Stimulated activated CD4-positive, alpha-beta T cell treated with anti-CD3 and anti-CD28 coated beads, Interleukin-1b, Interleukin-23, amount 100 ng/mL, for 4 hours (primary cell): ENCODE measurements at regions not wholly inside any gene's neighbourhood (a gene's known extent, or its start where the extent isn't known, plus 50 kb on each side); places are given as distances from the start of the nearest gene placed in this dataset.

ENCODE experiments used
- DNase-seq, 2 donors: peaks; one replicate each; pipeline ENCODE4 v3.0.0-alpha.2; 2020; ENCODE audit warnings: low read depth in 2 of 2

GRCh38 chr18:51582551-51582950 is 385.1 kb upstream of the MEX3C start:
- DNase-seq, result no peak

- DNase-seq, result no peak
Observed at GRCh38 chr18:51588616-51589015, 391.1 kb upstream of the MEX3C start.

GRCh38 chr18:51593931-51594330 is 396.4 kb upstream of the MEX3C start:
- no peak for DNase-seq

DNA sequence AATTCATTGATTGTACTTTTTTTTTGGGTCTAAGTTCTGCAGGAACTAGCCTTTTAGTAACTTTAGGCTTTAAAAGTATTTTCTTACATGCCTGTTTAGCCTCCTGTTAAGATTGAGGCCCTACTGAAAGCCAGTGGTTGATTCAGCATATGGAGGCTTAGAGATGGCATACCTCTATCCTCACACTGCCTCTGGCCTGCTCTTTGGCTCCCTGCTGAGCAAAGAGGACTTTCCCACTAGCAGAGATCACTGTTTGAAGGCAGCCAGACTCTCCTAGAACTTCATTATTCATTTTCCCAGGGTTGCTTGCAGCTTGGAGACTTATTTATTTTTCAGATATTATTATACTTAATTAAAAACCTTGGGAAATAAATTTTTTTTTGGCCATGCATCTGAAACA is 405.6 kb upstream of the MEX3C start:
- DNase-seq, result no peak

DNA sequence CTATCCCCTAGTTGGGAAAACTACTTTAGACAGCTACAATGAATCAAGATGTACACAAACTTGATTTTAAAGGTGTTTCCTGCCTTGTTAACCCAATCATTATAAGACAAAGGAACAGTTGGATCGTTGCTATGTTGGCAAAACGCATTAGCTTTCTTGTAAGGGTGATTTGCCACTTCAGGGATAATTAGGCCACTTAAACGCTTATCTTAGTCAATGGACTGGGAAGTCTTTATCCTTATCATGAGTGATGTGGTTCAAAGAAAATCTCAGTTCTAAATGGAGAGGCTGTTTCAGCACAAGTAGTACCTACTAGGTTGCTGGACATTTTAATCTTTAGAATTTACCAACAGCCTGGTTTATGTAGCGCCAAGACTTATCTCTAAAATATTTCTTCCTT is 406.1 kb upstream of the MEX3C start:
- no peak for DNase-seq

- no peak for DNase-seq
Observed at GRCh38 chr18:51610481-51610880, 413.0 kb upstream of the MEX3C start.

DNA sequence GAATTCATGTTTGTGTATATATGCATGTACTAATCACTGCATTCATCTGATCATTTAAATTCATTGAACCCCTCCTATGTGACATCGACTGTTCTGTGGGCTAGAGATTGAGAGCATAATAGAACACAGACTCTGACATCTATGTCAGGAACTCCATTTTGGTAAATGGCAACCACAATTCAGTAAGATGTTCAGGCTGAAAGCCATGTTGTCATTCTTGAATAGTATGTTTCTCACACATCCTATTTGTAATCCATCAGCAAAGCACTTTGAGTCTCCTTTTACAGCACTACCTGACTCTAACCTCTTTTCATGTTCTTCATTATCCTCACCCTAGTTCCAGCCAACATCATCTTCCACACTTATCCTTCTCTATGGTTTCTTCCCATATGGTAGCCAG is 413.8 kb upstream of the MEX3C start:
- no peak for DNase-seq

GRCh38 chr18:51614033-51614432 is 416.6 kb upstream of the MEX3C start:
- DNase-seq, result no peak

GRCh38 chr18:51614967-51615571 is 417.6 kb upstream of the MEX3C start:
- no peak for DNase-seq

GRCh38 chr18:51617167-51617566 is 419.7 kb upstream of the MEX3C start:
- no peak for DNase-seq

DNA sequence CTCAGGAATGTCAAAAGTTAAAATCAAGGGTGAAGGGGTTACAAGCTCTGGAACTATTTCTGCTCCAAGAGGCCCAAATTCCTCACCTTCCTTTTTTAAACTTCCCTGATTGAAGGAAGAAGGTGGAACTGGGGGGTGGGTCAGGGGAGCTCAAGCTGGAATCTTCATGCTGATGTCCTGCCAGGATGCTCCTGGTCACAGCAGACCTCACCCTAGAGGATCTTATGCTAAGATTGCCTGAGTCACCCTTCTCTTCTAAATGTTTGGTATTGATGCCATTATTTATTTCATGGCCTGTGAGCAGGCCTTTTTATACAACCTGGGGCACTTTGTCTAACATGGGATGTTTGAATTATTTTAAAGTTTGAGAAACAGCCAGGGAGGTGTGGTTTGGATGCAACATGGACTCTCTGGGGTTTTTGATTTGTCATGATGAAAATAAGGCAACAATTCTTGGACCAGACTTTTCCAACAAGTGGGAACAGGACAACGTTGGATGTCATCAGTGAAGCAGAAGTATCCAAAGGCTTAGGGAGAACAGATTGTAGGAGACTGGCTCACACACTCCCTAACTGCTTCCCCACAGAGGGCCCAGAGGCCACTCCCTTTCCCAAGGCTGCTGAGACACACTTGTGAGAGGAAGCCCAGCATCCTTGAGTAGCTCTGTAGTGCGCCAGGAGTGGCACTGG is 420.2 kb upstream of the MEX3C start:
- DNase-seq, result no peak

DNA sequence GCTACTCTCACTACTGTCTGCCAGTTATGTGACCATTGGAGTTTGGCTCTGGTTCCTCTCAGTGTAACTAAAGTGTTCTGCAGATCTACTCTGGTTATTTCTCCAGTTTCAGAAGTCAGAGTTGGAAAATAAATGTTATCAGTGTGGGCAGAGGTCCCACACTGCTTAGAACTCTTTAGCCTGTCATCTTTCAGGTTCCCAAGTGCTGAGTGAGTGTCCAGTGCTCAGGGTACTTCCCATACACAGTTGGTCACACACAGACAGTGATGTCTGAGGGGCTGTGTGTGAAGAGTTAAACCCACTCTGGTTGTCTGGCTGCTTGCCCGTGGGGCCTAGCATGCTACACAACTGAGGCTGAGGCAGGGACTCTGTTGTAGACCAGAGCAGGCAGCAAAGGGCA is 421.8 kb upstream of the MEX3C start:
- DNase-seq, result no peak

DNA sequence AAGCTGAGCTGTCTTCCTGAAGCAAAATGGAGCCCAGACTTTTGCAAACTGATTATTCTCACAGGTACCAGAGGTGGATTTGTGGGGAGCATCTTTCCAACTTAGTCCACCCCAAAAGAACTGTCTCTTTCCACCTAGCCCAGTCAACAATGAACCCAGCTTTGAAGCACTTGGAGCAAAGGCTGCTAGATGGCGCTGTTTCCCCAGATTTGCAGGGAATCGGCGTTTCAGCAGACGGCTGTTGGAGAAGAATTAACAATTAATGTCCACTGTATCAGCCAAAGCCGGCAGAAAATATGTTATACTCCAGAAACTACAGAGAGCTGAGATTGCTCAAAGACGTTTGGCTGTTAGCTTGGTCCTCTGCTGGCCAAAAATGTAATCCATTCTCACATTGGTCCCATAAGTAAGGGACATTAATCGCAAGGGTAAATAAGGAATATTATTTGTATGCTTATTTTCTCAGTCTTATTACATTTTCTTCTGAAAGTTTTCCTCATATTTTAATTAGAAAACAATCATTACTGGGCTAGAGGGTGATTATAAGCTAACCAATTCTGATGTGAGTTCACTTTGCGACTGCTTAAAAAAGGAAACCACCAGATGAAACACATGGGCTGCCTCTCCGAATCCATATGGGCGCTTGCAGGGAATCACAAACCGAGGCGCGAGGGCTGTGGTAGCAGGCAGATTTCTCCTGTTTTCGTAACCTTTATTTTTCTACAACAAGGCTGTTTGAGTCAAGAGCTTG is 423.8 kb upstream of the MEX3C start:
- DNase-seq, result no peak

DNA sequence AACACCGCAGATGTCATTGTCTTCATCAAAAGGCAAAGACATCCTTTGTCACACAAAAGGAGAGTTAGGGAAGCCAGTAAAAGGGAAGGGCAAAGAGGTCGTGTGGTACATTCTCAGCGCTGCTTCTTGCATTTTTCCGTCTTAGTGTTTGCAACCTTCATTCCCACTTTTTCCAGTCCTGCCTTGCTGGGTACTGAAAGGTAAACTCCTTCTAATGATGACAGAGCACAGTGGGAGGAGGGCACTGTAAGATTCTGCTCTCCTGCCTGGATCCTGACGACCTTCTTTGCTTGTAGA is 424.3 kb upstream of the MEX3C start:
- DNase-seq, result no peak

DNA sequence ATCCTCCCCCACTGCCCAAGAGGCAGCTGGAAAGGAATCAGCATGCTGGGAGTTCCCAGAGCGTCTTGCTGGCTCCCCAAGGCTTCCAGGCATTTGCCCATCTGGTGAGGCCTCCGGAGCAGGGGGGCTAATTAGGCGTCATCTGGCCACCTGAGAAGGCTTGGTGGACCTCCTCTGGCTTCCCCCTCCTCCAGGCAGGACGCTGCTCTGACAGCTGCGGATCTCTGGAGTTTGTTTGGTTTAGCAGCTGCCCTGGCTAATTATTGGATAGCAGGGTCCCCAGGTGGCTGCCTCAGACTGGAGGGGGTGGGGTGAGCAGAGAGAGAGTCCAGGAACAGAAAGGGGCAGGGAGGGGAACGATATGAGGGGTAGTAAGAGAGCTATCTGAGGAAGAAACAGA is 425.2 kb upstream of the MEX3C start:
- DNase-seq, result no peak

GRCh38 chr18:51623653-51624052 is 426.2 kb upstream of the MEX3C start:
- DNase-seq, result no peak

DNA sequence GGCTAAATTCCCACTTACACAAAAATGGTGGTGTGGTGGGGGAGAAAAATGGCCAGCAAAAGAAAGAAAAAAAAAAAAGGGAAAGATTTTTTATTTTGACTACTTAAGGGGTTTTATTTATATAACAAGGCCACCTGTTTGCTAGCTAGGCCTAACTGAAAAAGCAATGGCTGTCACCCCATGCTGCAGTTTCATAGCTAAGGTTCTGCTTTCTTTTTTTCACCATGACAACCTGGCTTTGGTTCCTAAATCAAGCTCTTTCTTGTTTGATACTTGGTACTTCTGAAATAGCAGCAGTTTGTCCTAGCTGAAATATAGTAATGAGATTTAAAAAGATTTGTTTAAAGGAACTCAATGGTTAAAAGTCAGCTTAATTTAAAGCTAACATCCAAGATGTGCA is 433.2 kb upstream of the MEX3C start:
- no peak for DNase-seq

DNA sequence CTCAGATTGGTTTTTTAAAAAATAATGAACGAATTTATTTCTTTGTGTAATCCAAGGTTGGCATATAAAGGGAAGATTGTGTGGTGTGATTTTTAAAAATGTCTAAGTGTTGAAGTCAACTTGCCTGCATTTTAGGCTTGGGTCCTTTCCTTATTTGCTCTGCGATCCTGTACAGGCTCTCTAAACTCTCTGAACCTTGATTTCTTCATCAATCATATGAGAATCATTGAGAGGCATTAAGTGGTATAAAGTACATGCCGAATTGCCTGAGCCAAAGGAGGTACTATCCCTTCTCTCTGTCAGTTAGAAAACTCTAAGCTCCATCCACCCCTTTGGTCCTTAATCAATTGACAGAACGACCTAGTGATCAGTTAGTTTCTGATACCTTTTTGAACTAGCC is 440.4 kb upstream of the MEX3C start:
- DNase-seq, result no peak

- no peak for DNase-seq
Observed at GRCh38 chr18:51639541-51639940, 442.1 kb upstream of the MEX3C start.

GRCh38 chr18:51643483-51643882 is 446.0 kb upstream of the MEX3C start:
- DNase-seq, result no peak

DNA sequence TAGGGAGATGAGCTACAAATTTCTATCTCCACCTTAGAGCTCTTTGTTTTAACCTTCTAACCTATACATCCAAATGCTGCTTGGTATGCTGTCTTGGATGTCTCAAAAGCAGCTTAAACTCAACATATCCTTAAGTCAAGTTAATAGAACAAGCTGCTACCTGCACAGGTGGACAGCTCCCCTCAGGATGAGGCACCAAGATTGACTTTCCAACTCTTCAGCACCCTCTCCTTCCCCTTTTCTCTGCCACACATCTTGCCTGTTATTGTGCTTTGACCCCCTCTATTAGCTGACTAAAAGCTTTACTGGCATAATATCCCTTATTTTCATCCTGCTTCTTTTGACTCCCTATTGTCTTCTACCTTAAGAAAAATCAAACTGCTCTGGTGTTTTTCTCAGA is 448.1 kb upstream of the MEX3C start:
- no peak for DNase-seq

DNA sequence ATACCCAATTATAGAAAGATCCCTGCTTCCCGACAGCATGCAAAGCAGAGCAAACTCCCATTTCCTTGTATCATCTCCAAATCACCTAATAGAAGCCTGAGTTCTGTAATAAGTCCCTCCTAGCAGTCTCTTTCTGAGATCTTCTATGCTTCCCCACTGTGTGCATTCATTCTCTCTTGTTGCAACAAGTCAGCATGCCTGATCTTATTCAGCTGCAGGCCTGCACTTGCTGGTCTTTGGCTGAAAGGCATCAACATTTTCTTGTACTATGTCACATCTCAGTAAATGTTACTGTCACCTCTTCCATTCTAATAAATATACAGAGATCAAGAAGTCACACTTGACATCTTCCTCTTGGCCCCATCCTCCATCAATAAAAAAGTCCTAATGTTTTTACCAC is 449.9 kb upstream of the MEX3C start:
- DNase-seq, result no peak

GRCh38 chr18:51647942-51648341 is 450.5 kb upstream of the MEX3C start:
- no peak for DNase-seq

GRCh38 chr18:51649796-51650195 is 452.3 kb upstream of the MEX3C start:
- DNase-seq, result no peak
